ENCODE measurements at regions not wholly inside any gene's neighbourhood (a gene's known extent, or its start where the extent isn't known, plus 50 kb on each side); places are given as distances from the start of the nearest gene placed in this dataset.

- no peak for DNase-seq (ENCODE audit: low read depth in 2 of 2)
These were observed 89.0 kb upstream of the SLC14A2 start for GRCh38 chr18:45526114-45526841.

- DNase-seq (ENCODE audit: low read depth in 2 of 2): no peak
These were observed 87.4 kb upstream of the SLC14A2 start for GRCh38 chr18:45527891-45528290.

- DNase-seq (ENCODE audit: low read depth in 2 of 2): no peak
These were observed 86.5 kb upstream of the SLC14A2 start for GRCh38 chr18:45528712-45529336.

- DNase-seq (ENCODE audit: low read depth in 2 of 2): no peak
These were observed 76.8 kb upstream of the SLC14A2 start for GRCh38 chr18:45538444-45538843.

GRCh38 chr18:45539491-45539891, 75.8 kb upstream of the SLC14A2 start:
- peak; percentile 60 to 65 for DNase-seq (ENCODE audit: low read depth in 2 of 2)

GRCh38 chr18:45540125-45540524, 75.2 kb upstream of the SLC14A2 start:
- peak; percentile 36 to 40 for DNase-seq (ENCODE audit: low read depth in 2 of 2)

- DNase-seq (ENCODE audit: low read depth in 2 of 2): no peak
These were observed 73.9 kb upstream of the SLC14A2 start for GRCh38 chr18:45541421-45541820.

GRCh38 chr18:45542043-45542442, 73.2 kb upstream of the SLC14A2 start:
- no peak for DNase-seq (ENCODE audit: low read depth in 2 of 2)

- no peak for DNase-seq (ENCODE audit: low read depth in 2 of 2)
These were observed 67.4 kb upstream of the SLC14A2 start for GRCh38 chr18:45547910-45548309.

- DNase-seq (ENCODE audit: low read depth in 2 of 2): no peak
These were observed 66.7 kb upstream of the SLC14A2 start for GRCh38 chr18:45548614-45549013.

- no peak for DNase-seq (ENCODE audit: low read depth in 2 of 2)
These were observed 66.0 kb upstream of the SLC14A2 start for GRCh38 chr18:45549290-45549689.

- no peak for DNase-seq (ENCODE audit: low read depth in 2 of 2)
These were observed 64.0 kb upstream of the SLC14A2 start for GRCh38 chr18:45551142-45551815.

- no peak for DNase-seq (ENCODE audit: low read depth in 2 of 2)
These were observed 61.4 kb upstream of the SLC14A2 start for GRCh38 chr18:45553723-45554388.

- DNase-seq (ENCODE audit: low read depth in 2 of 2): no peak
These were observed 60.9 kb upstream of the SLC14A2 start for GRCh38 chr18:45554389-45554737.

GRCh38 chr18:45556222-45556621, 59.1 kb upstream of the SLC14A2 start:
- DNase-seq (ENCODE audit: low read depth in 2 of 2): no peak

GRCh38 chr18:45557287-45557686, 58.0 kb upstream of the SLC14A2 start:
- no peak for DNase-seq (ENCODE audit: low read depth in 2 of 2)

- DNase-seq (ENCODE audit: low read depth in 2 of 2): no peak
These were observed 57.5 kb upstream of the SLC14A2 start for GRCh38 chr18:45557779-45558178.

- no peak for DNase-seq (ENCODE audit: low read depth in 2 of 2)
These were observed 56.0 kb upstream of the SLC14A2 start for GRCh38 chr18:45559258-45559657.

- DNase-seq (ENCODE audit: low read depth in 2 of 2): no peak
These were observed 54.4 kb upstream of the SLC14A2 start for GRCh38 chr18:45560870-45561269.

GRCh38 chr18:45562567-45563479, 52.5 kb upstream of the SLC14A2 start:
- no peak for DNase-seq (ENCODE audit: low read depth in 2 of 2)

- DNase-seq (ENCODE audit: low read depth in 2 of 2): no peak
These were observed 49.9 kb upstream of the SLC14A2 start for GRCh38 chr18:45565280-45565970.

Measured in fibroblast of skin of left biceps (primary cell).